SU-DHL-6 (cell line): ENCODE measurements at regions not wholly inside any gene's neighbourhood (a gene's known extent, or its start where the extent isn't known, plus 50 kb on each side); places are given as distances from the start of the nearest gene placed in this dataset.

Experiments
- H2AFZ ChIP-seq: fragments of 200-600 bp; sonication (generic); 2 replicates; pipeline ENCODE4 v1.6.1; 2014; ENCODE audit warnings: low read depth, mild to moderate bottlenecking, moderate library complexity, mixed read lengths, antibody characterized with exemption, low read length; ENCODE audit not compliant: severe bottlenecking
- H3F3A ChIP-seq: fragments of 200-600 bp; shearing (Covaris generic); 2 replicates; pipeline ENCODE4 v1.6.0; 2016; ENCODE audit warnings: antibody characterized with exemption, mild to moderate bottlenecking; ENCODE audit not compliant: insufficient read depth
- H3K27ac ChIP-seq: fragments of 200-600 bp; sonication (generic); 2 replicates; pipeline ENCODE4 v1.5.1; 2016; ENCODE audit warnings: low read depth, mild to moderate bottlenecking, low read length, moderate library complexity, mixed read lengths
- H3K27me3 ChIP-seq: fragments of 200-600 bp; sonication (generic), shearing (Covaris generic); 2 replicates; pipeline ENCODE4 v1.6.0; 2014; ENCODE audit warnings: mild to moderate bottlenecking, low read length
- H3K36me3 ChIP-seq: fragments of 200-600 bp; sonication (generic); 2 replicates; pipeline ENCODE4 v1.6.1; 2014; ENCODE audit warnings: mild to moderate bottlenecking, low read length, mixed read lengths
- H3K4me2 ChIP-seq: fragments of 300-600, 200-600 bp; shearing (Covaris generic), sonication (generic); 2 replicates; pipeline ENCODE4 v1.6.0; 2014; ENCODE audit warnings: low read length, low read depth, mild to moderate bottlenecking; ENCODE audit not compliant: poor library complexity, severe bottlenecking
- H3K4me3 ChIP-seq: fragments of 200-600 bp; sonication (generic); 2 replicates; pipeline ENCODE4 v1.5.1; 2014; ENCODE audit warnings: antibody characterized with exemption, low read length, mild to moderate bottlenecking, mixed read lengths; ENCODE audit not compliant: insufficient read depth, poor library complexity, severe bottlenecking
- H3K79me2 ChIP-seq: fragments of 200-600 bp; sonication (generic); 2 replicates; pipeline ENCODE4 v1.6.1; 2014; ENCODE audit warnings: mild to moderate bottlenecking, low read length, moderate library complexity; ENCODE audit not compliant: insufficient read depth
- H3K9ac ChIP-seq: fragments of 200-600 bp; sonication (generic); 2 replicates; pipeline ENCODE4 v1.7.0; 2014; ENCODE audit warnings: mild to moderate bottlenecking, low read length
- H3K9me2 ChIP-seq: fragments of 200-600 bp; sonication (generic); replicated peaks from 2 replicates; pipeline ENCODE4 v1.6.1; 2014; ENCODE audit warnings: low read length; ENCODE audit not compliant: insufficient read depth
- H3K9me3 ChIP-seq: fragments of 200-600 bp; sonication (generic); 2 replicates; pipeline ENCODE4 v1.6.1; 2014; ENCODE audit warnings: low read length, mixed read lengths; ENCODE audit not compliant: insufficient read depth
- H4K20me1 ChIP-seq: fragments of 200-600 bp; sonication (generic); 2 replicates; pipeline ENCODE4 v1.6.1; 2014; ENCODE audit warnings: low read depth, mild to moderate bottlenecking, antibody characterized with exemption, low read length, moderate library complexity, mixed read lengths
- EZH2phosphoT487 ChIP-seq: fragments of 200-600 bp; sonication (generic), shearing (Covaris generic); conservative IDR thresholded peaks from 2 replicates; pipeline ENCODE4 v1.6.1; 2018; ENCODE audit warnings: mild to moderate bottlenecking, antibody characterized with exemption, low read length, moderate library complexity, mixed read lengths
- TF ChIP-seq, protein P1 (sequence below): fragments of 200-600 bp; sonication (generic); IDR thresholded peaks from one replicate; pipeline ENCODE4 v1.5.1; 2017; ENCODE audit warnings: antibody characterized with exemption, mild to moderate bottlenecking, low read length, moderate library complexity; ENCODE audit not compliant: insufficient read depth, poor library complexity, severe bottlenecking

DNA sequence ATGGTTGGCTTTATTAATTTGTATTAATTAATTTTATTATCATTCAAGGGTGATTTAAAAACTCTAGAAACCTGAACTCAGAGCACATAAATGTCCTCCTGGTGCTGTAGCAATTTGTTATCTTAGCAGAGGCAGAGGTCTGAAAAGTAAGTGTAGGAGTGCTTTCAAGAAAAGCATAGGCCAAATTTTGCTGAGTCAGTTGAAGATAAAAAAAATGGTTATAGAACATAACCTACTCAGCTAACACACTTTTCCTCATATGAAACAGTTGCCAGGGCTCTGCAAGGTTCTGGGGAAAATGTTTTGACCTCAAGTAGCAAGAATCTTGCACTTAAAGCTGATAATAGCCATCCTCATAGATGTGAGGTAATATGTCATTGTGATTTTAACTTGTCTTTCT lies 53.5 kb upstream of the CHODL start:
- Histone ChIP-seq H3K9me2 (no peaks in the 10 kb centered on the region), H3K79me2 (no peaks in the 10 kb centered on the region), H3K27ac (no peak overlapping the region), H3K36me3 (no peaks in the 10 kb centered on the region), H3K9ac (no peak overlapping the region), H3K4me2 (no peak overlapping the region), H3K27me3 (no peaks in the 10 kb centered on the region), H2AFZ (no peak overlapping the region), H3K4me3 (no peak overlapping the region), H3F3A (no peaks in the 10 kb centered on the region), H3K9me3 (no peaks in the 10 kb centered on the region), H4K20me1 (no peaks in the 10 kb centered on the region)
- TF ChIP-seq, protein P1, sequence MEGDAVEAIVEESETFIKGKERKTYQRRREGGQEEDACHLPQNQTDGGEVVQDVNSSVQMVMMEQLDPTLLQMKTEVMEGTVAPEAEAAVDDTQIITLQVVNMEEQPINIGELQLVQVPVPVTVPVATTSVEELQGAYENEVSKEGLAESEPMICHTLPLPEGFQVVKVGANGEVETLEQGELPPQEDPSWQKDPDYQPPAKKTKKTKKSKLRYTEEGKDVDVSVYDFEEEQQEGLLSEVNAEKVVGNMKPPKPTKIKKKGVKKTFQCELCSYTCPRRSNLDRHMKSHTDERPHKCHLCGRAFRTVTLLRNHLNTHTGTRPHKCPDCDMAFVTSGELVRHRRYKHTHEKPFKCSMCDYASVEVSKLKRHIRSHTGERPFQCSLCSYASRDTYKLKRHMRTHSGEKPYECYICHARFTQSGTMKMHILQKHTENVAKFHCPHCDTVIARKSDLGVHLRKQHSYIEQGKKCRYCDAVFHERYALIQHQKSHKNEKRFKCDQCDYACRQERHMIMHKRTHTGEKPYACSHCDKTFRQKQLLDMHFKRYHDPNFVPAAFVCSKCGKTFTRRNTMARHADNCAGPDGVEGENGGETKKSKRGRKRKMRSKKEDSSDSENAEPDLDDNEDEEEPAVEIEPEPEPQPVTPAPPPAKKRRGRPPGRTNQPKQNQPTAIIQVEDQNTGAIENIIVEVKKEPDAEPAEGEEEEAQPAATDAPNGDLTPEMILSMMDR = no peak
- TF ChIP-seq EZH2phosphoT487 = no peak

DNA sequence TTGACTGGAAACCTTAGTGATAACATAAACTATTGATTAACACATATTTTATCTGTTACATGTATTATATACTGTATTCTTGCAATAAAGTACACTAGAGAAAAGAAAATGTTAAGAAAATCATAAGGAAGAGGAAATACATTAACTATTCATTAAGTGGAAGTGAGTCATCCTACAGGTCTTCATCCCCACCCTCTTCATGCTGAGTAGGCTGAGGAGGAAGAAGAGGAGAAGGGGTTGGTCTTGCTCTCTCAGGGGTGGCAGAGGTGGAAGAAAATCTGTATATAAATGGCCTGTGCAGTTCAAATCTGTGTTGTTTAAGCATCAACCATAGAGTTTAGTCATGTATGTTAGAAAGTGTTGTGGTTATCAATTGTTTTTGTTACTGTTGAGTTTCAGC lies 66.1 kb upstream of the CHODL start:
- Histone ChIP-seq H3K9ac (no peak overlapping the region), H3K4me3 (no peak overlapping the region), H3K79me2 (no peaks in the 10 kb centered on the region), H3K9me2 (0 out of 2 replicates have a peak, but pooled peaks cover 3% of the 10 kb centered on the region), H4K20me1 (no peaks in the 10 kb centered on the region), H2AFZ (no peak overlapping the region), H3K27ac (no peak overlapping the region), H3K4me2 (no peak overlapping the region), H3K9me3 (no peaks in the 10 kb centered on the region), H3K36me3 (no peaks in the 10 kb centered on the region), H3K27me3 (no peaks in the 10 kb centered on the region), H3F3A (no peaks in the 10 kb centered on the region)
- TF ChIP-seq, protein P1 = no peak
- no peak for TF ChIP-seq EZH2phosphoT487

DNA sequence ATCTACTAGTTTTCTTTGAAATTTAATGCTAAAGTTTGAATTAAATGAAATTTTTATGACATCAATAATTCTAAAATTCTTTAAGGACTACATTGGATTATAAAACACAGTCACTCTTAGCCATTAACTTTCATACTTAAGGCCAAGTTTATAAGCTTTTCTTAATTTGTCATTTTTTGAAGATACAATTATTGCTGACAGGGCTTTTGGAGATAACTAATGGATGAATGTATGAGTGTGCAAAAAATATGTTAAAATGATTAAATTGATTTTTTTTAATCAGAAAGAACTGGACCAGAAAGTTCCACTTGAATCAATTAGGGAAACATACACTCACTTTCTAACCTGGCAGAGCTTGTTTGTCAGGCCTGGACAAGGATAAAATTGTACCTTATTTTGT lies 70.3 kb upstream of the CHODL start:
- Histone ChIP-seq H3K4me3 (no peak overlapping the region), H3K27me3 (no peaks in the 10 kb centered on the region), H3K9me3 (no peaks in the 10 kb centered on the region), H3K9me2 (0 out of 2 replicates have a peak, but pooled peaks cover 3% of the 10 kb centered on the region), H3F3A (no peaks in the 10 kb centered on the region), H3K36me3 (no peaks in the 10 kb centered on the region), H2AFZ (no peak overlapping the region), H4K20me1 (no peaks in the 10 kb centered on the region), H3K27ac (no peak overlapping the region), H3K4me2 (no peak overlapping the region), H3K79me2 (no peaks in the 10 kb centered on the region), H3K9ac (no peak overlapping the region)
- TF ChIP-seq, protein P1 = no peak
- no peak for TF ChIP-seq EZH2phosphoT487

DNA sequence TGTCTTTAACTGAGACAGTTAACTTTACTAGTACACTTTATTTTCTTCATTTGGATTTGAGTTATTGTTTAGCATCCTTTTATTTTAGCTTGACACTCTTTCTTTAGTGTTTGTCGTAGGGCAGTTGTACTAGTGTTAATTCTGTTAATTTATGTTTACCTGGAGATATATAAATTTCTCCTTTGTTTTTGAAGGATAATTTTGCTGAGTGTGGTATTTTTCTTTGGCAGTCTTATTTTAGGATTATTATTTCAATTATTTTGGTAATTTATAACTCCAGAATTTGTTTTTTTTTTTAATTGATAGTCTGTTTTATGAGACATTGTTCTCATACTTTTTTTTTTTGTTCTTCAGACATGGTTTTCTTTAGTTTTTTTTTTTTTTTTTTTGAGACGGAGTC lies 73.8 kb upstream of the CHODL start:
- H3K27ac ChIP-seq = no peak overlapping the region
- TF ChIP-seq, protein P1 = no peak
- no peak for TF ChIP-seq EZH2phosphoT487
- H3F3A ChIP-seq = no peaks in the 10 kb centered on the region
- H3K9me2 ChIP-seq = no peaks in the 10 kb centered on the region
- H3K36me3 ChIP-seq = no peaks in the 10 kb centered on the region
- H4K20me1 ChIP-seq = no peaks in the 10 kb centered on the region
- H3K4me2 ChIP-seq = no peak overlapping the region
- H3K9me3 ChIP-seq = no peaks in the 10 kb centered on the region
- no peaks in the 10 kb centered on the region for H3K27me3 ChIP-seq
- H3K9ac ChIP-seq = no peak overlapping the region
- no peak overlapping the region for H3K4me3 ChIP-seq
- H2AFZ ChIP-seq = no peak overlapping the region
- no peaks in the 10 kb centered on the region for H3K79me2 ChIP-seq
